WTC11 (cell line): ENCODE measurements at regions not wholly inside any gene's neighbourhood (a gene's known extent, or its start where the extent isn't known, plus 50 kb on each side); places are given as distances from the start of the nearest gene placed in this dataset.

Source experiments
- ATAC-seq: fragments of 200-7000 bp; cut with Tn5 transposase; 2 replicates; pipeline ENCODE4 v1.10.0; 2021; ENCODE audit warnings: mild to moderate bottlenecking, moderate library complexity
- CTCF ChIA-PET: fragments of 300-600 bp; sonication (Branson Sonifier 250); formaldehyde crosslinking; loops from one replicate; lab custom pipeline; 2021; ENCODE audit warnings: antibody characterized with exemption; lab: Charles Lee
- POLR2A ChIA-PET: fragments of 350-600 bp; sonication (Branson Sonifier 250); formaldehyde crosslinking; loops from one replicate; lab custom pipeline; 2021; ENCODE audit warnings: antibody characterized with exemption; lab: Charles Lee
- DNase-seq: peaks from one replicate; pipeline ENCODE4 v3.0.0; 2021; ENCODE audit warnings: low spot score
- H3K27ac Mint-ChIP-seq: 2 replicates; pipeline ENCODE4 v1.8.0; 2021; ENCODE audit warnings: mixed read lengths
- H3K27me3 Mint-ChIP-seq: 2 replicates; pipeline ENCODE4 v1.8.0; 2021; ENCODE audit warnings: low read depth, mild to moderate bottlenecking, moderate library complexity, mixed read lengths
- H3K36me3 Mint-ChIP-seq: 2 replicates; pipeline ENCODE4 v1.8.0; 2021; ENCODE audit warnings: mixed read lengths
- H3K4me1 Mint-ChIP-seq: 2 replicates; pipeline ENCODE4 v1.8.0; 2022; ENCODE audit warnings: mixed read lengths
- H3K4me3 Mint-ChIP-seq: 2 replicates; pipeline ENCODE4 v1.8.0; 2021; ENCODE audit warnings: mild to moderate bottlenecking, moderate library complexity, mixed read lengths
- H3K9me3 Mint-ChIP-seq: 2 replicates; pipeline ENCODE4 v1.8.0; 2021; ENCODE audit warnings: mixed read lengths
- AFF4 ChIP-seq: sonication (generic); formaldehyde crosslinking; IDR thresholded peaks from 2 replicates; pipeline ENCODE4 v1.8.1; 2023; ENCODE audit warnings: mild to moderate bottlenecking, missing genetic modification reagents, borderline replicate concordance
- ELF4 ChIP-seq: sonication (generic); formaldehyde crosslinking; IDR thresholded peaks from 2 replicates; pipeline ENCODE4 v1.8.1; 2022; ENCODE audit warnings: low read depth, mild to moderate bottlenecking, moderate library complexity, missing genetic modification reagents
- ETV6 ChIP-seq: sonication (generic); formaldehyde crosslinking; IDR thresholded peaks from 2 replicates; pipeline ENCODE4 v1.8.1; 2022; ENCODE audit warnings: mild to moderate bottlenecking, missing genetic modification reagents
- FOXJ3 ChIP-seq: sonication (generic); formaldehyde crosslinking; IDR thresholded peaks from 2 replicates; pipeline ENCODE4 v1.9.0; 2021; ENCODE audit warnings: missing genetic modification reagents, mild to moderate bottlenecking, borderline replicate concordance
- HMGXB4 ChIP-seq: sonication (generic); formaldehyde crosslinking; IDR thresholded peaks from 2 replicates; pipeline ENCODE4 v1.8.1; 2023; ENCODE audit warnings: mild to moderate bottlenecking, moderate library complexity, missing genetic modification reagents
- JAZF1 ChIP-seq: fragments of 250-450 bp; sonication (Bioruptor Pico); IDR thresholded peaks from 2 replicates; pipeline ENCODE4 v1.9.0; 2021; ENCODE audit warnings: moderate library complexity, mild to moderate bottlenecking, inconsistent platforms
- KAT7 ChIP-seq: sonication (generic); formaldehyde crosslinking; IDR thresholded peaks from 2 replicates; pipeline ENCODE4 v1.8.1; 2023; ENCODE audit warnings: missing genetic modification reagents, mild to moderate bottlenecking, borderline replicate concordance
- MAX ChIP-seq: sonication (generic); formaldehyde crosslinking; IDR thresholded peaks from 2 replicates; pipeline ENCODE4 v1.8.0; 2022; ENCODE audit warnings: mild to moderate bottlenecking, missing genetic modification reagents
- MLX ChIP-seq: sonication (generic); formaldehyde crosslinking; IDR thresholded peaks from 2 replicates; pipeline ENCODE4 v1.8.1; 2023; ENCODE audit warnings: mild to moderate bottlenecking, missing genetic modification reagents, moderate library complexity
- TEAD4 ChIP-seq: sonication (generic); formaldehyde crosslinking; IDR thresholded peaks from 2 replicates; pipeline ENCODE4 v1.8.0; 2022; ENCODE audit warnings: mild to moderate bottlenecking, missing genetic modification reagents
- USF1 ChIP-seq: sonication (generic); formaldehyde crosslinking; IDR thresholded peaks from 2 replicates; pipeline ENCODE4 v1.8.0; 2022; ENCODE audit warnings: mild to moderate bottlenecking, missing genetic modification reagents
- ZNF121 ChIP-seq: sonication (generic); formaldehyde crosslinking; IDR thresholded peaks from 2 replicates; pipeline ENCODE4 v1.8.0; 2023; ENCODE audit warnings: missing genetic modification reagents
- ZNF396 ChIP-seq: fragments of 250-450 bp; sonication (Bioruptor Pico); IDR thresholded peaks from 2 replicates; pipeline ENCODE4 v1.8.0; 2021; ENCODE audit warnings: mild to moderate bottlenecking, moderate library complexity, borderline replicate concordance
- ZNF671 ChIP-seq: fragments of 250-450 bp; sonication (Bioruptor Pico); IDR thresholded peaks from 2 replicates; pipeline ENCODE4 v1.8.0; 2021; ENCODE audit warnings: mild to moderate bottlenecking
- TF ChIP-seq, protein P1 (sequence below): fragments of 250-450 bp; sonication (Bioruptor Pico); IDR thresholded peaks from 2 replicates; pipeline ENCODE4 v1.9.0; 2021; ENCODE audit warnings: mild to moderate bottlenecking
- TF ChIP-seq, protein P2 (sequence below): sonication (generic); formaldehyde crosslinking; IDR thresholded peaks from 2 replicates; pipeline ENCODE4 v1.8.0; 2023; ENCODE audit warnings: missing genetic modification reagents

GRCh38 chr10:125494651-125495239 lies 188.2 kb downstream of the TEX36 start:
- no peak for TF ChIP-seq MLX (CRISPR knock-in tag)
- TF ChIP-seq, protein P1, sequence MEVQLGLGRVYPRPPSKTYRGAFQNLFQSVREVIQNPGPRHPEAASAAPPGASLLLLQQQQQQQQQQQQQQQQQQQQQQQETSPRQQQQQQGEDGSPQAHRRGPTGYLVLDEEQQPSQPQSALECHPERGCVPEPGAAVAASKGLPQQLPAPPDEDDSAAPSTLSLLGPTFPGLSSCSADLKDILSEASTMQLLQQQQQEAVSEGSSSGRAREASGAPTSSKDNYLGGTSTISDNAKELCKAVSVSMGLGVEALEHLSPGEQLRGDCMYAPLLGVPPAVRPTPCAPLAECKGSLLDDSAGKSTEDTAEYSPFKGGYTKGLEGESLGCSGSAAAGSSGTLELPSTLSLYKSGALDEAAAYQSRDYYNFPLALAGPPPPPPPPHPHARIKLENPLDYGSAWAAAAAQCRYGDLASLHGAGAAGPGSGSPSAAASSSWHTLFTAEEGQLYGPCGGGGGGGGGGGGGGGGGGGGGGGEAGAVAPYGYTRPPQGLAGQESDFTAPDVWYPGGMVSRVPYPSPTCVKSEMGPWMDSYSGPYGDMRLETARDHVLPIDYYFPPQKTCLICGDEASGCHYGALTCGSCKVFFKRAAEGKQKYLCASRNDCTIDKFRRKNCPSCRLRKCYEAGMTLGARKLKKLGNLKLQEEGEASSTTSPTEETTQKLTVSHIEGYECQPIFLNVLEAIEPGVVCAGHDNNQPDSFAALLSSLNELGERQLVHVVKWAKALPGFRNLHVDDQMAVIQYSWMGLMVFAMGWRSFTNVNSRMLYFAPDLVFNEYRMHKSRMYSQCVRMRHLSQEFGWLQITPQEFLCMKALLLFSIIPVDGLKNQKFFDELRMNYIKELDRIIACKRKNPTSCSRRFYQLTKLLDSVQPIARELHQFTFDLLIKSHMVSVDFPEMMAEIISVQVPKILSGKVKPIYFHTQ (CRISPR knock-in tag) = no peak
- TF ChIP-seq AFF4 = no peak
- TF ChIP-seq, protein P2, sequence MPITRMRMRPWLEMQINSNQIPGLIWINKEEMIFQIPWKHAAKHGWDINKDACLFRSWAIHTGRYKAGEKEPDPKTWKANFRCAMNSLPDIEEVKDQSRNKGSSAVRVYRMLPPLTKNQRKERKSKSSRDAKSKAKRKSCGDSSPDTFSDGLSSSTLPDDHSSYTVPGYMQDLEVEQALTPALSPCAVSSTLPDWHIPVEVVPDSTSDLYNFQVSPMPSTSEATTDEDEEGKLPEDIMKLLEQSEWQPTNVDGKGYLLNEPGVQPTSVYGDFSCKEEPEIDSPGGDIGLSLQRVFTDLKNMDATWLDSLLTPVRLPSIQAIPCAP (CRISPR knock-in tag) = no peak
- TF ChIP-seq ZNF396 (CRISPR knock-in tag) = no peak
- TF ChIP-seq, all 79 proteins: peak for 0
- POLR2A ChIA-PET = no interaction called here

DNA sequence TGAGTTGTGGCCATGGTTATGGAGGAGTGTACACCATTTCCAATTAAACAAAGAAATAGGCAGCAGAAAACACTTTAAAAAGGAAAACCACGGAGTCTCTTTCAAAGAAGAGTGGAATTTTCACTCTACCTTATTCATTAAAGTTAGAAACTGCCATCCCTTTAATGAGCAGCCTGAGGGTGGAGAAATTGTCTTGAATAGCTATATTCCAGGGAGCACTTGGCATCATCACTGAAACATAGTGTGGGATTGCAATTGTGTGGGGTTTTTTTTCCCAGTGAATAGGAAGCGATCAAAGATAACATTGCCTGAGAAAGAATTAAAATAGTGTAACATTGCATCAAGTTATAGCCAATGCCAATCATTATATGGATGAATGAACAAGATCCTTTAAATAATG lies 191.6 kb downstream of the TEX36 start:
- ChIA-PET POLR2A (no interaction called here), CTCF (interaction anchor here (1.7 kb wide), 1 partner anchor 43 kb away, joined by 10 read pairs; no protein-coding TSS in a partner anchor)
- Mint-ChIP-seq H3K4me1 (peaks cover 6% of the 10 kb centered on the region), H3K27me3 (no peaks in the 10 kb centered on the region; the same call in 1 of the 2 replicates), H3K4me3 (no peak overlapping the region), H3K27ac (no peak overlapping the region), H3K9me3 (no peaks in the 10 kb centered on the region), H3K36me3 (no peaks in the 10 kb centered on the region)
- TF ChIP-seq KAT7 = no peak
- TF ChIP-seq FOXJ3 = no peak
- no peak for TF ChIP-seq ZNF121 (CRISPR knock-in tag)
- TF ChIP-seq USF1 (CRISPR knock-in tag) = no peak
- TF ChIP-seq TEAD4 = no peak
- TF ChIP-seq ELF4 (CRISPR knock-in tag) = no peak
- TF ChIP-seq JAZF1 = no peak
- ATAC-seq (no peak), DNase-seq (no peak)

More at GRCh38 chr10:125494651-125495239, 188.2 kb downstream of the TEX36 start:
- CTCF ChIA-PET = interaction anchor here (1.0 kb wide), 1 partner anchor 27 kb away, joined by 4 read pairs; no protein-coding TSS in a partner anchor
- no peaks in the 10 kb centered on the region for H3K36me3 Mint-ChIP-seq
- DNase-seq = no peak
- H3K27ac Mint-ChIP-seq = no peak overlapping the region
- peaks cover 8% of the 10 kb centered on the region for H3K4me1 Mint-ChIP-seq
- peaks cover 3% of the 10 kb centered on the region; the same call in 1 of the 2 replicates for H3K27me3 Mint-ChIP-seq
- no peak for ATAC-seq
- H3K4me3 Mint-ChIP-seq = no peak overlapping the region
- no peaks in the 10 kb centered on the region for H3K9me3 Mint-ChIP-seq

DNA sequence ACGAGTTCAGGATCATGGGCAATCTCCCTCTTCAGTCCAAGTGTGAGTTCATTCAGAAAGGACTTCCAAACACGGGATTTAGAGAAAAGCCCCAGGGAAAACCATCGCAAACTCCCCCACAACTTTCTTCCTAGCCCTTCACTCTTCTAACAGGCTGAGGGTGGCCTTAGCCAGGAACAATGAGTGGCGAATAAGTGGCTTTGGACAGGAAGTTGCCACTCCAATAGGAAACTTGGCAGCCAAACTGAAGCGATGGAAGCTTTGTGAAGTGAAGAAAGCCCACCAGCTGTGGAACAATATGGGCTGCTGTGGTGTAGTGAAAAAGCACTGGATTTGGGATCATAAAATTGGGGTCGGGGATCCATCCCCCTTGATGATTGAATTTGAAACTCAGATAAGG lies 193.2 kb downstream of the TEX36 start:
- no peak overlapping the region for H3K4me3 Mint-ChIP-seq
- no peaks in the 10 kb centered on the region for H3K9me3 Mint-ChIP-seq
- DNase-seq (no peak), ATAC-seq (no peak)
- ChIA-PET POLR2A (no interaction called here), CTCF (interaction anchor here (0.7 kb wide), 1 partner anchor 41 kb away, joined by 3 read pairs; no protein-coding TSS in a partner anchor)
- H3K27ac Mint-ChIP-seq = no peak overlapping the region
- H3K27me3 Mint-ChIP-seq = no peaks in the 10 kb centered on the region; the same call in 1 of the 2 replicates
- H3K36me3 Mint-ChIP-seq = no peaks in the 10 kb centered on the region
- no peaks in the 10 kb centered on the region for H3K4me1 Mint-ChIP-seq
- TF ChIP-seq ETV6 (CRISPR knock-in tag) (no peak), HMGXB4 (CRISPR knock-in tag) (no peak), MAX (no peak), ZNF671 (CRISPR knock-in tag) (no peak)
